BJ (cell line): ENCODE measurements at regions not wholly inside any gene's neighbourhood (a gene's known extent, or its start where the extent isn't known, plus 50 kb on each side); places are given as distances from the start of the nearest gene placed in this dataset.

ENCODE experiments used
- CTCF ChIA-PET: fragments of 350-600 bp; formaldehyde crosslinking; extraction: SDS; loops from one replicate; lab custom pipeline; 2021; ENCODE audit warnings: antibody characterized with exemption, inconsistent platforms; lab: Yijun Ruan, JAX
- POLR2A ChIA-PET: fragments of 300-600 bp; sonication (Branson Sonifier 250); formaldehyde crosslinking; extraction: SDS; loops from one replicate; lab custom pipeline; 2021; ENCODE audit warnings: antibody characterized with exemption; lab: Charles Lee
- DNase-seq: peaks from one replicate; pipeline ENCODE4 v3.0.0-alpha.2; 2011; ENCODE audit warnings: low read depth
- H3K27me3 ChIP-seq: 2 replicates; pipeline ENCODE4 v1.6.0; 2011; ENCODE audit warnings: low read length; ENCODE audit not compliant: control insufficient read depth, insufficient read depth
- H3K36me3 ChIP-seq: 2 replicates; pipeline ENCODE4 v1.5.1; 2011; ENCODE audit warnings: low read length; ENCODE audit not compliant: control insufficient read depth, insufficient read depth
- H3K4me3 ChIP-seq: 2 replicates; pipeline ENCODE4 v1.5.1; 2011; ENCODE audit warnings: low read depth, mild to moderate bottlenecking, control low read depth, low read length
- TF ChIP-seq, protein P1 (sequence below): IDR thresholded peaks from 2 replicates; pipeline ENCODE4 v1.5.1; 2011; ENCODE audit warnings: low read depth, mild to moderate bottlenecking, control low read depth, inconsistent platforms, low read length, moderate library complexity; ENCODE audit not compliant: insufficient read depth

GRCh38 chr13:78382491-78382890, 220.9 kb downstream of the POU4F1 start:
- ChIA-PET POLR2A (no interaction called here), CTCF (no interaction called here)
- TF ChIP-seq, protein P1, sequence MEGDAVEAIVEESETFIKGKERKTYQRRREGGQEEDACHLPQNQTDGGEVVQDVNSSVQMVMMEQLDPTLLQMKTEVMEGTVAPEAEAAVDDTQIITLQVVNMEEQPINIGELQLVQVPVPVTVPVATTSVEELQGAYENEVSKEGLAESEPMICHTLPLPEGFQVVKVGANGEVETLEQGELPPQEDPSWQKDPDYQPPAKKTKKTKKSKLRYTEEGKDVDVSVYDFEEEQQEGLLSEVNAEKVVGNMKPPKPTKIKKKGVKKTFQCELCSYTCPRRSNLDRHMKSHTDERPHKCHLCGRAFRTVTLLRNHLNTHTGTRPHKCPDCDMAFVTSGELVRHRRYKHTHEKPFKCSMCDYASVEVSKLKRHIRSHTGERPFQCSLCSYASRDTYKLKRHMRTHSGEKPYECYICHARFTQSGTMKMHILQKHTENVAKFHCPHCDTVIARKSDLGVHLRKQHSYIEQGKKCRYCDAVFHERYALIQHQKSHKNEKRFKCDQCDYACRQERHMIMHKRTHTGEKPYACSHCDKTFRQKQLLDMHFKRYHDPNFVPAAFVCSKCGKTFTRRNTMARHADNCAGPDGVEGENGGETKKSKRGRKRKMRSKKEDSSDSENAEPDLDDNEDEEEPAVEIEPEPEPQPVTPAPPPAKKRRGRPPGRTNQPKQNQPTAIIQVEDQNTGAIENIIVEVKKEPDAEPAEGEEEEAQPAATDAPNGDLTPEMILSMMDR, result no peak
- H3K36me3 ChIP-seq, result no peaks in the 10 kb centered on the region
- no peak for DNase-seq
- no peaks in the 10 kb centered on the region for H3K27me3 ChIP-seq
- no peak overlapping the region for H3K4me3 ChIP-seq

- Histone ChIP-seq H3K36me3 (no peaks in the 10 kb centered on the region), H3K4me3 (no peak overlapping the region), H3K27me3 (no peaks in the 10 kb centered on the region)
- POLR2A ChIA-PET, result no interaction called here
- TF ChIP-seq, protein P1, result no peak
- CTCF ChIA-PET, result no interaction called here
- DNase-seq, result no peak
Observed at GRCh38 chr13:78376822-78377221, 226.5 kb downstream of the POU4F1 start.

DNA sequence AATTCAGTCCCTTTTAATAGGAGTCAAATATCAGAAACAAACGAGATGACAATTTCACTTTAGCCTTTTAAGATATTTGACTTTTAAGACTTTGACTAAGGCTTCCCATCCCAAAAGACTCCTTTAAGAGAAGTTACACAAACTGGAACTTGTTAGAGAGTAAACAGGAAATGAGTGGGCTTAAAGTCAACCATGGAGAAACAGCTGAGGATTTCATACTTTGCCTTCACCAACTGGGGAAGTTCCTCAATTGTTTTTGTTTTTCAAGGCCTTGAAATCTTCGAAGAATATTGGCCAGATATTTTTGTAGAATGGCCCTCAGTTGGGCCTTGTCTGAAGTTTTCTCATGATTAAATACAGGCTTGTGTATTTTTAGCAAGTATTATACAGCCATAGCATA, 227.3 kb downstream of the POU4F1 start:
- H3K27me3 ChIP-seq, result no peaks in the 10 kb centered on the region
- CTCF ChIA-PET, result interaction anchor here (1.6 kb wide), 1 partner anchor 12 kb away, joined by 3 read pairs; no protein-coding TSS in a partner anchor
- TF ChIP-seq, protein P1, result no peak
- POLR2A ChIA-PET, result no interaction called here
- H3K36me3 ChIP-seq, result no peaks in the 10 kb centered on the region
- no peak for DNase-seq
- H3K4me3 ChIP-seq, result no peak overlapping the region

- DNase-seq, result no peak
Observed at GRCh38 chr13:78372581-78372980, 230.8 kb downstream of the POU4F1 start.

GRCh38 chr13:78370231-78370630, 233.1 kb downstream of the POU4F1 start:
- Histone ChIP-seq H3K27me3 (no peaks in the 10 kb centered on the region), H3K4me3 (no peak overlapping the region), H3K36me3 (no peaks in the 10 kb centered on the region)
- ChIA-PET POLR2A (no interaction called here), CTCF (no interaction called here)
- no peak for DNase-seq
- TF ChIP-seq, protein P1, result no peak

More at GRCh38 chr13:78372581-78372980, 230.8 kb downstream of the POU4F1 start:
- POLR2A ChIA-PET, result no interaction called here
- Histone ChIP-seq H3K36me3 (no peaks in the 10 kb centered on the region), H3K4me3 (no peak overlapping the region), H3K27me3 (no peaks in the 10 kb centered on the region)
- CTCF ChIA-PET, result no interaction called here
- TF ChIP-seq, protein P1, result no peak
